GM12891 (cell line): ENCODE measurements at regions not wholly inside any gene's neighbourhood (a gene's known extent, or its start where the extent isn't known, plus 50 kb on each side); places are given as distances from the start of the nearest gene placed in this dataset.

Experiments used
- POLR2A ChIP-seq: IDR thresholded peaks from 2 replicates; pipeline ENCODE4 v1.6.1; 2011; ENCODE audit warnings: low read depth, low read length, control low read depth
- POLR2AphosphoS5 ChIP-seq: IDR thresholded peaks from 2 replicates; pipeline ENCODE4 v1.6.1; 2011; ENCODE audit warnings: low read depth, low read length, control low read depth
- TAF1 ChIP-seq: IDR thresholded peaks from 2 replicates; pipeline ENCODE4 v1.6.1; 2011; ENCODE audit warnings: low read depth, low read length, control low read depth

- TF ChIP-seq POLR2AphosphoS5 (no peak), POLR2A (no peak), TAF1 (no peak)
These were observed 155.6 kb upstream of the SOD1 start for GRCh38 chr21:31503939-31504338.
